ENCODE measurements at regions not wholly inside any gene's neighbourhood (a gene's known extent, or its start where the extent isn't known, plus 50 kb on each side); places are given as distances from the start of the nearest gene placed in this dataset.
"Not testable (repeated sequence)": the region's sequence is repeated elsewhere in the genome, so short reads cannot be mapped to it uniquely, and the experiment has no call there.

GRCh38 chr13:60261432-60262351 is 98.0 kb upstream of the DIAPH3 start:
- Mint-ChIP-seq H3K36me3 (no peaks in the 10 kb centered on the region), H3K4me3 (no peak overlapping the region), H3K27ac (no peak overlapping the region), H3K9me3 (no peaks in the 10 kb centered on the region), H3K4me1 (ENCODE audit: low read depth) (no peaks in the 10 kb centered on the region), H3K27me3 (peaks cover 4% of the 10 kb centered on the region)
- ChIA-PET CTCF (no interaction called here), POLR2A (no interaction called here)
- DNase-seq, result no peak
- intact Hi-C loops (cut with micrococcal nuclease), result no loop called here

GRCh38 chr13:60265566-60265965 is 101.8 kb upstream of the DIAPH3 start:
- ChIA-PET POLR2A (no interaction called here), CTCF (no interaction called here)
- no peaks in the 10 kb centered on the region for H3K9me3 Mint-ChIP-seq
- no peak overlapping the region for H3K27ac Mint-ChIP-seq
- H3K36me3 Mint-ChIP-seq, result no peaks in the 10 kb centered on the region
- intact Hi-C loops (cut with micrococcal nuclease), result no loop called here
- no peak for DNase-seq
- H3K27me3 Mint-ChIP-seq, result peaks cover 2% of the 10 kb centered on the region
- H3K4me3 Mint-ChIP-seq, result no peak overlapping the region
- no peaks in the 10 kb centered on the region for H3K4me1 Mint-ChIP-seq (ENCODE audit: low read depth)

DNA sequence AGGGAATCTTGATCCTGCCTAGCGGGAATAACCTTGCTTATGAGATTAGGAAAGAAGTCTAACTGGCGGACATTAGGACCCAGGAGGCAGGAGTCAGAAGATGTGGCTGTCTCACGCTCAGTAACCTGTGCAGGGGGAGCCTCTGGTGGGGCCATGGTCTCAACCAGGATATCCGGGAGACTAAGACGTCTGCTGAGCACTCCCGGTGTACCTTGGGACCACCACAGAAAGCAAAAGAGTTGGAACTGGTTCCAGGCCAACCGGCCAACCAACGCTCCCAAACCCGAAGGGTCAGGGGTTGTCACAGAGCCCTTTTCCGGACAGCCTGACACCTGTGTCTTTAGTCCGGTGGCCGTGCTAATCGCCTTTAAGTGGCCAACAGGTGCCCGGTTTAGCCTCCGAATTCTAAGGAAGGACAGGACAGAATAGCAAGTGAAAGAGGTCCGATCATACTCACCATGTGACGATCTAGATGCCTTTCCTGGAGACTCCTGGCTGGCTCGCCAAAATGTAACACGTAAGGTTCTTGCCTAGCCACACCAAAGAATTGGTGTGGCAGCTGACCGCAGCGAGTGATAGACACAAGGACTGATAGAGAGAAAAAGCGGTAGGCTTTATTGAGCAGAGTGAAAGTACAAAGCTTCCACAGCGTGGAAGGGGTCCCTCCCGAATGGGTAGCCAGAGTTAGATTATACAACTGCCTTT is 103.9 kb upstream of the DIAPH3 start:
- ChIA-PET CTCF (no interaction called here), POLR2A (no interaction called here)
- H3K27me3 Mint-ChIP-seq, result no peaks in the 10 kb centered on the region
- no peak overlapping the region for H3K4me3 Mint-ChIP-seq
- H3K27ac Mint-ChIP-seq, result no peak overlapping the region
- no peaks in the 10 kb centered on the region for H3K4me1 Mint-ChIP-seq (ENCODE audit: low read depth)
- no peaks in the 10 kb centered on the region for H3K9me3 Mint-ChIP-seq
- intact Hi-C loops (cut with micrococcal nuclease), result no loop called here
- no peaks in the 10 kb centered on the region for H3K36me3 Mint-ChIP-seq
- DNase-seq, result peak; percentile 31

GRCh38 chr13:60268203-60268555 is 104.5 kb upstream of the DIAPH3 start:
- Mint-ChIP-seq H3K4me1 (ENCODE audit: low read depth) (no peaks in the 10 kb centered on the region), H3K4me3 (no peak overlapping the region), H3K27me3 (no peaks in the 10 kb centered on the region), H3K36me3 (no peaks in the 10 kb centered on the region), H3K27ac (no peak overlapping the region), H3K9me3 (no peaks in the 10 kb centered on the region)
- POLR2A ChIA-PET, result no interaction called here
- CTCF ChIA-PET, result no interaction called here
- intact Hi-C loops (cut with micrococcal nuclease), result no loop called here
- no peak for DNase-seq

DNA sequence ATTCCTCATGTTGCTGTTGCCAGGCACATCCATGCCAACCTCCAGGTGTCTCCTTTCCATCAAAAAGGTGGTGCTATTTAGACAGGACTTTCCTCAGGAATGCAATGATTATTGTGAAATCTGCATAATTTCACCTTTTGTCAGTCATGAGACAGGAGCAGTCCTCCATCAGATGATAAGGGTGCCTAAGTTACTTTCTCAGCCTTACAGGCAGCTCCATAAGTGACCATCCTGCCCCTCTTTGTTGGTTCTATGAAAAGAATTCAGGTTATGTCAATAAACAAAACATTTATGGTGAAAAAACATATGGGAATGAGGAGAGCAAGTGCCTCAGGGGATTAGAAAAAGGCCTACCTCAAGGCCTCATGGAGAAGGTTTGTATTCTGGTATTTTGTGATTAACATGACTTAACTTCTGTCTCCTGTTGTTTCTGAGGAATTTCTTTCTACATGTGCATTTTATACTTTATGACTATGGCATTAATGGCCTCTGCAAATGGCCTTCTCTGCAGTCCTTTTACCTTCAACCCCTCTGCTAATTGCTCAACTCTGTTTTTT is 110.3 kb upstream of the DIAPH3 start:
- ChIA-PET POLR2A (no interaction called here), CTCF (no interaction called here)
- Mint-ChIP-seq H3K36me3 (no peaks in the 10 kb centered on the region), H3K9me3 (no peaks in the 10 kb centered on the region), H3K4me3 (no peak overlapping the region), H3K27me3 (peaks cover 1% of the 10 kb centered on the region), H3K27ac (no peak overlapping the region), H3K4me1 (ENCODE audit: low read depth) (no peaks in the 10 kb centered on the region)
- DNase-seq, result no peak
- intact Hi-C loops (cut with micrococcal nuclease), result no loop called here

GRCh38 chr13:60274655-60275054 is 110.9 kb upstream of the DIAPH3 start:
- H3K4me1 Mint-ChIP-seq (ENCODE audit: low read depth), result no peaks in the 10 kb centered on the region
- H3K27ac Mint-ChIP-seq, result no peak overlapping the region
- peaks cover 1% of the 10 kb centered on the region for H3K27me3 Mint-ChIP-seq
- CTCF ChIA-PET, result no interaction called here
- no peaks in the 10 kb centered on the region for H3K36me3 Mint-ChIP-seq
- intact Hi-C loops (cut with micrococcal nuclease), result no loop called here
- no peak for DNase-seq
- no peaks in the 10 kb centered on the region for H3K9me3 Mint-ChIP-seq
- POLR2A ChIA-PET, result no interaction called here
- no peak overlapping the region for H3K4me3 Mint-ChIP-seq

GRCh38 chr13:60275208-60275607 is 111.5 kb upstream of the DIAPH3 start:
- no peak overlapping the region for H3K27ac Mint-ChIP-seq
- DNase-seq, result no peak
- H3K9me3 Mint-ChIP-seq, result no peaks in the 10 kb centered on the region
- POLR2A ChIA-PET, result no interaction called here
- no peak overlapping the region for H3K4me3 Mint-ChIP-seq
- peaks cover 1% of the 10 kb centered on the region for H3K27me3 Mint-ChIP-seq
- no peaks in the 10 kb centered on the region for H3K4me1 Mint-ChIP-seq (ENCODE audit: low read depth)
- no peaks in the 10 kb centered on the region for H3K36me3 Mint-ChIP-seq
- CTCF ChIA-PET, result no interaction called here
- intact Hi-C loops (cut with micrococcal nuclease), result no loop called here

DNA sequence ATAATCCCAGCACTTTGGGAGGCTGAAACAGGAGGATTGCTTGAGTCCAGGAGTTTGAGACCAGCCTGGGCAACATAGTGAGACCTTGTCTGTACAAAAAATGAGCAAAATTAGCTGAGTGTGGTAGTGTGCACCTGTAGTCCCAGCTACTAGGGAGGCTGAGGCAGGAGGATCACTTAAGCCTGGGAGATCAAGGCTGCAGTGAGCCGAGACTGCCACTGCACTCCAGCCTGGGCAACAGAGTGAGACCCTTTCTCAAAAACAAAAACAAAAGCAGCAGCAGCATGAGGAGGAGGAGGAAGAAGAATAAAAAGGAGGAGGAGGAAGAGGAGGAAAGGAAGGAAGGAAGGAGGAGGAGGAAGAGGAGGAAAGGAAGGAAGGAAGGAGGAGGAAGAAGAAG is 116.5 kb upstream of the TDRD3 start:
- DNase-seq; H3K27me3 Mint-ChIP-seq; H3K4me1 Mint-ChIP-seq (ENCODE audit: low read depth); intact Hi-C loops (cut with micrococcal nuclease); H3K27ac Mint-ChIP-seq; H3K36me3 Mint-ChIP-seq; POLR2A ChIA-PET; H3K4me3 Mint-ChIP-seq; H3K9me3 Mint-ChIP-seq; CTCF ChIA-PET: not testable (repeated sequence)

DNA sequence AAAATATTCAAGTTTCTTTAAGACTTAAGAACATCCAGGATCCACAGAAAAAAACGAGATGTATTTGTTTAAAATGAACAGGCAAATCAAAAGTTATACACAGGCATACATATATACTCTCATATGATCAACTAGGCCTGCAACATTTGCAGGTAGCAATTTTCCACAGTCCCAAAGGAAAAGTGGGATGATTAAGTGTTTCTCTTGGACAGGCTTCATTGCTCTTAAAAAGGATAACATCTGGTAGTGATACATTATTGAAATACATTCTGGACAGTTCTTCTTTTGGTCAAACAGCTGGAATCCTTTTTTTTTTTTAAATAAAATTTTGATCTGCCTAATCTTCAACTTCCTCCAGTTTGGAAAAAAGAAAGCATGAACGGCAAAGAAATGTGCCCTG is 114.8 kb upstream of the TDRD3 start:
- intact Hi-C loops (cut with micrococcal nuclease), result no loop called here
- Mint-ChIP-seq H3K4me1 (ENCODE audit: low read depth) (no peaks in the 10 kb centered on the region), H3K36me3 (no peaks in the 10 kb centered on the region), H3K27me3 (no peaks in the 10 kb centered on the region), H3K9me3 (no peaks in the 10 kb centered on the region), H3K27ac (no peak overlapping the region), H3K4me3 (no peak overlapping the region)
- POLR2A ChIA-PET, result no interaction called here
- CTCF ChIA-PET, result no interaction called here
- DNase-seq, result no peak

GRCh38 chr13:60282708-60283107 is 114.3 kb upstream of the TDRD3 start:
- Mint-ChIP-seq H3K4me3 (no peak overlapping the region), H3K9me3 (no peaks in the 10 kb centered on the region), H3K36me3 (no peaks in the 10 kb centered on the region), H3K27me3 (no peaks in the 10 kb centered on the region), H3K4me1 (ENCODE audit: low read depth) (no peaks in the 10 kb centered on the region), H3K27ac (no peak overlapping the region)
- CTCF ChIA-PET, result no interaction called here
- intact Hi-C loops (cut with micrococcal nuclease), result no loop called here
- POLR2A ChIA-PET, result no interaction called here
- no peak for DNase-seq

GRCh38 chr13:60286707-60287106 is 110.3 kb upstream of the TDRD3 start:
- intact Hi-C loops (cut with micrococcal nuclease), result no loop called here
- Mint-ChIP-seq H3K27me3 (no peaks in the 10 kb centered on the region), H3K9me3 (no peaks in the 10 kb centered on the region), H3K36me3 (no peaks in the 10 kb centered on the region), H3K4me3 (no peak overlapping the region), H3K27ac (no peak overlapping the region), H3K4me1 (ENCODE audit: low read depth) (no peaks in the 10 kb centered on the region)
- POLR2A ChIA-PET, result no interaction called here
- CTCF ChIA-PET, result no interaction called here
- no peak for DNase-seq

GRCh38 chr13:60288569-60288968 is 108.5 kb upstream of the TDRD3 start:
- no peak overlapping the region for H3K4me3 Mint-ChIP-seq
- no peaks in the 10 kb centered on the region for H3K36me3 Mint-ChIP-seq
- intact Hi-C loops (cut with micrococcal nuclease), result no loop called here
- no peak overlapping the region for H3K27ac Mint-ChIP-seq
- no peaks in the 10 kb centered on the region for H3K27me3 Mint-ChIP-seq
- no peaks in the 10 kb centered on the region for H3K4me1 Mint-ChIP-seq (ENCODE audit: low read depth)
- no peak for DNase-seq
- CTCF ChIA-PET, result no interaction called here
- POLR2A ChIA-PET, result no interaction called here
- H3K9me3 Mint-ChIP-seq, result no peaks in the 10 kb centered on the region

DNA sequence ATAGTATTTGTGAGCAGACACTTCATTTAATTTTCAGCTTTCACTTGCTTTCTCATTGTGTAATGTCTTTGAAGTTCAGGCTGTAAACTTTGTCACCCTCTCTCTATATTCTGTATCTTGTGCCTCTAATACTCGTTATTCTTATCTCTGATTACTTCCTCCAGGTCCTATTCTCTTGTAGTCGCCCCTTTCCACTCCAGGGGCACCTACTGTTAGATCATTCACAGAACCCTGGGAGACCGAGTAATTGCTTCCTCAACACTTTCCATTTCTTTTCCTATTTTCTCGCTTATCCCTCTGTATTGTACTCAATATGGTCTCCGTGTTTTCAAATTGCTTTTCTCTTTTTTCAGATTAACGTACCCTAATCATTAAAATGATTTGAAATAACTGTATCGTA is 93.9 kb upstream of the TDRD3 start:
- DNase-seq, result no peak
- Mint-ChIP-seq H3K4me1 (ENCODE audit: low read depth) (no peaks in the 10 kb centered on the region), H3K27ac (no peak overlapping the region), H3K9me3 (no peaks in the 10 kb centered on the region), H3K27me3 (peaks cover 4% of the 10 kb centered on the region), H3K36me3 (no peaks in the 10 kb centered on the region), H3K4me3 (no peak overlapping the region)
- CTCF ChIA-PET, result no interaction called here
- POLR2A ChIA-PET, result no interaction called here
- intact Hi-C loops (cut with micrococcal nuclease), result no loop called here

Measured in activated CD4-positive, alpha-beta memory T cell treated with anti-CD3 and anti-CD28 coated beads for 36 hours (primary cell).